HEK293 (cell line): ENCODE measurements at regions not wholly inside any gene's neighbourhood (a gene's known extent, or its start where the extent isn't known, plus 50 kb on each side); places are given as distances from the start of the nearest gene placed in this dataset.

Source experiments
- CTCF ChIA-PET: fragments of 350-600 bp; formaldehyde crosslinking; extraction: SDS; loops from one replicate; lab custom pipeline; 2021; ENCODE audit warnings: antibody characterized with exemption; lab: Yijun Ruan, JAX
- POLR2A ChIA-PET: fragments of 300-600 bp; formaldehyde crosslinking; extraction: SDS; loops from one replicate; lab custom pipeline; 2020; ENCODE audit warnings: antibody characterized with exemption, inconsistent platforms; lab: Yijun Ruan, JAX
- H3K27ac ChIP-seq: fragments of 200-500 bp; sonication (Bioruptor generic); 2 replicates; pipeline ENCODE4 v1.5.1; 2014; ENCODE audit warnings: low read depth, low read length, control low read depth, inconsistent platforms; ENCODE audit errors: extremely low read depth
- H3K36me3 ChIP-seq, 2 experiments: fragments of 200-500 bp in 1 of 2; sonication (Bioruptor generic) in 1 of 2; 1 replicate in 1 of 2; 2 replicates in 1 of 2; pipeline ENCODE4 v1.5.1; 2014 to 2017; ENCODE audit warnings: inconsistent platforms in 2 of 2, low read length in 2 of 2; ENCODE audit not compliant: control insufficient read depth in 2 of 2, insufficient read depth in 1 of 2
- H3K4me1 ChIP-seq: fragments of 200-500 bp; sonication (Bioruptor generic); 2 replicates; pipeline ENCODE4 v1.5.1; 2014; ENCODE audit warnings: mild to moderate bottlenecking, low read length, inconsistent platforms; ENCODE audit not compliant: control insufficient read depth, insufficient read depth
- H3K4me3 ChIP-seq: 2 replicates; pipeline ENCODE4 v1.5.1; 2011; ENCODE audit warnings: low read depth, mild to moderate bottlenecking, control low read depth, low read length, moderate library complexity
- H3K9me3 ChIP-seq: fragments of 200-500 bp; sonication (Bioruptor generic); 2 replicates; pipeline ENCODE4 v1.5.1; 2014; ENCODE audit warnings: low read depth, low read length, inconsistent platforms; ENCODE audit not compliant: control insufficient read depth, insufficient read depth
- MYNN ChIP-seq: fragments of 450-650 bp; formaldehyde crosslinking; IDR thresholded peaks from 2 replicates; pipeline ENCODE4 v1.5.1; 2016; ENCODE audit warnings: missing biosample characterization, missing genetic modification characterization, borderline replicate concordance
- PRDM2 ChIP-seq: fragments of 450-650 bp; formaldehyde crosslinking; IDR thresholded peaks from 2 replicates; pipeline ENCODE4 v1.5.1; 2016; ENCODE audit warnings: missing biosample characterization, missing genetic modification characterization, borderline replicate concordance
- SCRT1 ChIP-seq: fragments of 450-650 bp; formaldehyde crosslinking; IDR thresholded peaks from 2 replicates; pipeline ENCODE4 v1.5.1; 2016; ENCODE audit warnings: missing biosample characterization, missing genetic modification characterization, borderline replicate concordance
- ZBTB21 ChIP-seq: fragments of 450-650 bp; formaldehyde crosslinking; IDR thresholded peaks from 2 replicates; pipeline ENCODE4 v1.5.1; 2017; ENCODE audit warnings: missing biosample characterization, missing genetic modification characterization
- ZBTB8A ChIP-seq: fragments of 450-650 bp; formaldehyde crosslinking; IDR thresholded peaks from 2 replicates; pipeline ENCODE4 v1.5.1; 2016; ENCODE audit warnings: missing biosample characterization, missing genetic modification characterization
- ZIC2 ChIP-seq: fragments of 450-650 bp; formaldehyde crosslinking; IDR thresholded peaks from 2 replicates; pipeline ENCODE4 v1.5.1; 2016; ENCODE audit warnings: missing biosample characterization, missing genetic modification characterization
- ZNF121 ChIP-seq: fragments of 450-650 bp; formaldehyde crosslinking; IDR thresholded peaks from 2 replicates; pipeline ENCODE4 v1.5.1; 2016; ENCODE audit warnings: missing biosample characterization, missing genetic modification characterization
- ZNF184 ChIP-seq: fragments of 450-650 bp; IDR thresholded peaks from 2 replicates; pipeline ENCODE4 v1.5.1; 2018; ENCODE audit warnings: missing biosample characterization, mild to moderate bottlenecking, missing genetic modification characterization
- ZNF2 ChIP-seq: fragments of 450-650 bp; formaldehyde crosslinking; IDR thresholded peaks from 2 replicates; pipeline ENCODE4 v1.5.1; 2016; ENCODE audit warnings: missing biosample characterization, missing genetic modification characterization
- ZNF248 ChIP-seq: fragments of 450-650 bp; formaldehyde crosslinking; IDR thresholded peaks from 2 replicates; pipeline ENCODE4 v1.5.1; 2017; ENCODE audit warnings: missing biosample characterization, missing genetic modification characterization
- ZNF266 ChIP-seq: fragments of 450-650 bp; formaldehyde crosslinking; IDR thresholded peaks from 2 replicates; pipeline ENCODE4 v1.5.1; 2016; ENCODE audit warnings: missing biosample characterization, missing genetic modification characterization, low read depth
- ZNF350 ChIP-seq: fragments of 450-650 bp; formaldehyde crosslinking; IDR thresholded peaks from 2 replicates; pipeline ENCODE4 v1.5.0; 2017; ENCODE audit warnings: missing biosample characterization, mild to moderate bottlenecking, missing genetic modification characterization
- ZNF501 ChIP-seq: fragments of 450-650 bp; formaldehyde crosslinking; IDR thresholded peaks from 2 replicates; pipeline ENCODE4 v1.5.1; 2016; ENCODE audit warnings: missing biosample characterization, missing genetic modification characterization
- ZNF555 ChIP-seq: fragments of 450-650 bp; formaldehyde crosslinking; conservative IDR thresholded peaks from 2 replicates; pipeline ENCODE4 v1.5.1; 2017; ENCODE audit warnings: missing biosample characterization, mild to moderate bottlenecking, missing genetic modification characterization, inconsistent platforms
- ZNF610 ChIP-seq: fragments of 450-650 bp; formaldehyde crosslinking; IDR thresholded peaks from 2 replicates; pipeline ENCODE4 v1.5.1; 2016; ENCODE audit warnings: missing biosample characterization, missing genetic modification characterization, borderline replicate concordance
- ZNF704 ChIP-seq: fragments of 450-650 bp; formaldehyde crosslinking; IDR thresholded peaks from 2 replicates; pipeline ENCODE4 v1.5.1; 2016; ENCODE audit warnings: missing biosample characterization, missing genetic modification characterization
- ZNF747 ChIP-seq: fragments of 450-650 bp; formaldehyde crosslinking; IDR thresholded peaks from 2 replicates; pipeline ENCODE4 v1.5.1; 2016; ENCODE audit warnings: missing biosample characterization, missing genetic modification characterization
- ZSCAN23 ChIP-seq: fragments of 450-650 bp; formaldehyde crosslinking; IDR thresholded peaks from 2 replicates; pipeline ENCODE4 v1.5.1; 2016; ENCODE audit warnings: missing biosample characterization, missing genetic modification characterization
- ZSCAN30 ChIP-seq: fragments of 450-650 bp; IDR thresholded peaks from 2 replicates; pipeline ENCODE4 v1.5.1; 2018; ENCODE audit warnings: missing biosample characterization, mild to moderate bottlenecking, missing genetic modification characterization, moderate library complexity
- TF ChIP-seq, protein P1 (sequence below): fragments of 450-650 bp; formaldehyde crosslinking; IDR thresholded peaks from 2 replicates; pipeline ENCODE4 v1.5.1; 2016; ENCODE audit warnings: missing biosample characterization, missing genetic modification characterization
- TF ChIP-seq, protein P2 (sequence below): fragments of 450-650 bp; formaldehyde crosslinking; IDR thresholded peaks from 2 replicates; pipeline ENCODE4 v1.5.1; 2016; ENCODE audit warnings: missing biosample characterization, missing genetic modification characterization

DNA sequence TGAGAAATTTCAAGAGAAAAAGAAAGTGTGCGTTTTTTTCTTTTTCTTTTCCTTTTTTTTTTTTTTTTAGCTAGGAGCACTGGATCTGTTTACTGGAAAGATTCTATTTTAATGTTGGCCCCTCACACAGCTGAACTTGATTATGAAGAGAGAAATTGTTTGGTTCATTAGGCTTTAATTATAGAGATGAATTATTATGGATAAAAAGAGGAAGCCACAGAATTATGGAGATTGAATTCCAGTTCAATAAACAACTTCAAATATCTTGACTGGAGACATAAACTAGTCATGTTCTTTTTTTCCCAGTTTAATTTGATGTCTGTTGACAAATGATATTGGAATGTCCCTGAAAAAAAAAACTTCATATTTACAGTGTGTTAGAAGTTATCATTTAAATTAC is 152.0 kb upstream of the HS3ST3A1 start (continued):
- TF ChIP-seq, protein P1, sequence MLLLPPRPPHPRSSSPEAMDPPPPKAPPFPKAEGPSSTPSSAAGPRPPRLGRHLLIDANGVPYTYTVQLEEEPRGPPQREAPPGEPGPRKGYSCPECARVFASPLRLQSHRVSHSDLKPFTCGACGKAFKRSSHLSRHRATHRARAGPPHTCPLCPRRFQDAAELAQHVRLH (tag by site-specific recombination) = no peak
- TF ChIP-seq, protein P2, sequence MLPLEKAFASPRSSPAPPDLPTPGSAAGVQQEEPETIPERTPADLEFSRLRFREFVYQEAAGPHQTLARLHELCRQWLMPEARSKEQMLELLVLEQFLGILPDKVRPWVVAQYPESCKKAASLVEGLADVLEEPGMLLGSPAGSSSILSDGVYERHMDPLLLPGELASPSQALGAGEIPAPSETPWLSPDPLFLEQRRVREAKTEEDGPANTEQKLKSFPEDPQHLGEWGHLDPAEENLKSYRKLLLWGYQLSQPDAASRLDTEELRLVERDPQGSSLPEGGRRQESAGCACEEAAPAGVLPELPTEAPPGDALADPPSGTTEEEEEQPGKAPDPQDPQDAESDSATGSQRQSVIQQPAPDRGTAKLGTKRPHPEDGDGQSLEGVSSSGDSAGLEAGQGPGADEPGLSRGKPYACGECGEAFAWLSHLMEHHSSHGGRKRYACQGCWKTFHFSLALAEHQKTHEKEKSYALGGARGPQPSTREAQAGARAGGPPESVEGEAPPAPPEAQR (tag by site-specific recombination) = no peak
- TF ChIP-seq ZNF555 (tag by site-specific recombination) (no peak), ZNF2 (tag by site-specific recombination) (no peak)

- no peak overlapping the region for H3K4me3 ChIP-seq
- H3K36me3 ChIP-seq = no peaks in the 10 kb centered on the region
- H3K4me1 ChIP-seq = peaks cover 11% of the 10 kb centered on the region
- ChIA-PET POLR2A (no interaction called here), CTCF (no interaction called here)
- no peak overlapping the region for H3K27ac ChIP-seq
- TF ChIP-seq ZNF350 (tag by site-specific recombination) = no peak
- no peak for TF ChIP-seq ZIC2 (tag by site-specific recombination)
- no peak for TF ChIP-seq ZNF248 (tag by site-specific recombination)
- no peak for TF ChIP-seq ZSCAN23 (tag by site-specific recombination)
- no peak for TF ChIP-seq ZNF184 (tag by site-specific recombination)
- no peak for TF ChIP-seq SCRT1 (tag by site-specific recombination)
- TF ChIP-seq ZNF610 (tag by site-specific recombination) = no peak
- no peak for TF ChIP-seq ZBTB8A (tag by site-specific recombination)
- no peak for TF ChIP-seq ZSCAN30 (tag by site-specific recombination)
- no peak for TF ChIP-seq ZBTB21 (tag by site-specific recombination)
- TF ChIP-seq ZNF121 = no peak
- no peak for TF ChIP-seq PRDM2 (tag by site-specific recombination)
- TF ChIP-seq ZNF266 (tag by site-specific recombination) = no peak
- TF ChIP-seq MYNN (tag by site-specific recombination) = no peak
- TF ChIP-seq ZNF747 (tag by site-specific recombination) = no peak
- TF ChIP-seq ZNF501 (tag by site-specific recombination) = no peak
- no peak for TF ChIP-seq ZNF704 (tag by site-specific recombination)
- no peaks in the 10 kb centered on the region for H3K9me3 ChIP-seq
Measured at GRCh38 chr17:13755851-13756250, 154.1 kb upstream of the HS3ST3A1 start.
